ENCODE measurements at regions not wholly inside any gene's neighbourhood (a gene's known extent, or its start where the extent isn't known, plus 50 kb on each side); places are given as distances from the start of the nearest gene placed in this dataset.

DNA sequence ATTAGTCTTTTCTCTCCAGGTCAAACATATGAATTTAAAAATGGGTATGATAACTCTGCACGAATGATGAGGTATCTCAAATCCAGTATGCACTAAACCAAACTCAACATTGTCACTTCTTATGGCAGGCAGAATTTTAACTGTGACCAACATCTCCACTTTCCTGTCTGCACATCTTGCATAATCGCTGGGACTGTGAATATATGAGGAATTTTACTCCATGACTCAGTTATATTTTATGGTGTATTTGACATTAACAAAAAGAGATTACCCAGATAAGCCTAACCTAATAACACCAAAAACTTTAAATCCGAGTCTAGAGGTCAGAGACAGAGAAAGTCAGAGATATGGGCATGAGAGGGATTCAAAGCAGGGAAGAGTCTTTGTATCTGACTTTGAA is 454.5 kb upstream of the SEMA3D start:
- TF ChIP-seq, protein P1, sequence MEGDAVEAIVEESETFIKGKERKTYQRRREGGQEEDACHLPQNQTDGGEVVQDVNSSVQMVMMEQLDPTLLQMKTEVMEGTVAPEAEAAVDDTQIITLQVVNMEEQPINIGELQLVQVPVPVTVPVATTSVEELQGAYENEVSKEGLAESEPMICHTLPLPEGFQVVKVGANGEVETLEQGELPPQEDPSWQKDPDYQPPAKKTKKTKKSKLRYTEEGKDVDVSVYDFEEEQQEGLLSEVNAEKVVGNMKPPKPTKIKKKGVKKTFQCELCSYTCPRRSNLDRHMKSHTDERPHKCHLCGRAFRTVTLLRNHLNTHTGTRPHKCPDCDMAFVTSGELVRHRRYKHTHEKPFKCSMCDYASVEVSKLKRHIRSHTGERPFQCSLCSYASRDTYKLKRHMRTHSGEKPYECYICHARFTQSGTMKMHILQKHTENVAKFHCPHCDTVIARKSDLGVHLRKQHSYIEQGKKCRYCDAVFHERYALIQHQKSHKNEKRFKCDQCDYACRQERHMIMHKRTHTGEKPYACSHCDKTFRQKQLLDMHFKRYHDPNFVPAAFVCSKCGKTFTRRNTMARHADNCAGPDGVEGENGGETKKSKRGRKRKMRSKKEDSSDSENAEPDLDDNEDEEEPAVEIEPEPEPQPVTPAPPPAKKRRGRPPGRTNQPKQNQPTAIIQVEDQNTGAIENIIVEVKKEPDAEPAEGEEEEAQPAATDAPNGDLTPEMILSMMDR (IDR thresholded peaks at IDR 0.05), result no peak
- TF ChIP-seq POLR2A (IDR thresholded peaks at IDR 0.05), result no peak

Measured in breast epithelium (tissue), 3 donors.